Neutrophil (primary cell): ENCODE measurements at regions not wholly inside any gene's neighbourhood (a gene's known extent, or its start where the extent isn't known, plus 50 kb on each side); places are given as distances from the start of the nearest gene placed in this dataset.

Source experiments
- H3K27ac ChIP-seq: fragments of 200-600 bp; sonication (generic); 2 replicates; pipeline ENCODE4 v1.5.1; 2016; ENCODE audit warnings: mild to moderate bottlenecking, moderate library complexity
- H3K27me3 ChIP-seq: fragments of 200-600 bp; sonication (generic); 2 replicates; pipeline ENCODE4 v1.6.0; 2016; ENCODE audit warnings: mild to moderate bottlenecking
- H3K36me3 ChIP-seq: fragments of 200-600 bp; sonication (generic); 2 replicates; pipeline ENCODE4 v1.5.1; 2017
- H3K4me1 ChIP-seq, 2 experiments: fragments of 200-600 bp in 1 of 2; sonication (generic) in 1 of 2; 1 replicate in 1 of 2; 2 replicates in 1 of 2; pipeline versions ENCODE4 v1.5.1 to v1.6.1; 2013 to 2016; ENCODE audit warnings: low read depth in 1 of 2, low read length in 1 of 2, mild to moderate bottlenecking in 1 of 2, moderate library complexity in 1 of 2; ENCODE audit not compliant: control insufficient read depth in 1 of 2, insufficient read depth in 1 of 2
- H3K4me3 ChIP-seq, 2 experiments: fragments of 200-600 bp in 1 of 2; sonication (generic) in 1 of 2; 1 replicate in 1 of 2; 2 replicates in 1 of 2; pipeline ENCODE4 v1.5.1; 2013 to 2016; ENCODE audit warnings: low read depth in 1 of 2, low read length in 1 of 2, mild to moderate bottlenecking in 1 of 2, moderate library complexity in 1 of 2
- H3K9me3 ChIP-seq: fragments of 200-600 bp; sonication (generic); 2 replicates; pipeline ENCODE4 v1.5.1; 2016
- TF ChIP-seq, protein P1 (sequence below): fragments of 200-600 bp; sonication (generic); IDR thresholded peaks from 2 replicates; pipeline ENCODE4 v1.5.1; 2016; ENCODE audit warnings: antibody characterized with exemption

DNA sequence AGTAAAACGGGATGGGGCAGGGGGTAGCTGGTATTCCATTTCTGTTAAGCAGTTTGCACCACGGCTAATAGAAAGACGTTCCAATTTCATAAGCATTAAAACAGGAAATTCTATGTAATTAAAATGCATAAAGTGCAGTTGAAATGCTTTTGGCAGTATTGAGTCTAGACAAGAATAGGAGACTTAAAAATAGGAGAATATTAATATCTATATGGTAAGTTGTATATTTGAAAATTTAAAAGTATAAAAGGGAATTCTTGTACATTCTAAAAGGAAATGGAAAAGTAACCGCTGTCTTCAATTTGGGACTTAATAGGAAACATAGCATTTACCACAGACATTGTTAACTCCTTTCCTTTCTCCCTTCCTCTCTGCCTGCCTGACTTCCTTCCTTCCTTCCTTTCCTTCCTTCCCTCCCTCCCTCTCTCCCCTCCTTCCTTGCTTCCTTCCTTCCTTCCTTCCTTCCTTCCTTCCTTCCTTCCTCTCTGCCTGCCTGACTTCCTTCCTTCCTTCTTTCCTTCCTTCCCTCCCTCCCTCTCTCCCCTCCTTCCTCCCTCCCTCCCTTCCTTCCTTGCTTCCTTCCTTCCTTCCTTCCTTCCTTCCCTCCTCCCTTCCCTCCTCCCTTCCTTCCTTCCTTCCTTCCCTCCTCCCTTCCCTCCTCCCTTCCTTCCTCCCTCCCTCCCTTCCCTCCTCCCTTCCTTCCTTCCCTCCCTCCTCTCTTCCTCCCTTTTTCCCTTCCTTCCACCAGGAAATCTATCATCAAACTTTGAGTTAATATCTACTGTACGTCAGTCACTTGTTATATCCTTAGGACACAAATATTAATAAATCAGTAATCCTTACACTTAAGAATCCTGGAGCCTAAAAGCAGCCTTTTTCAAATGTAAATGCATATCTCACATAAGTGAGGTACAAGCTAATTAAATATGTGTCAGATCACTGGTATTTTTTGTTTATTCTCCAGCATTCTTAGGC lies 1049.3 kb downstream of the GALC start:
- Histone ChIP-seq H3K9me3 (no peaks in the 10 kb centered on the region), H3K27ac (no peak overlapping the region), H3K27me3 (no peaks in the 10 kb centered on the region)

DNA sequence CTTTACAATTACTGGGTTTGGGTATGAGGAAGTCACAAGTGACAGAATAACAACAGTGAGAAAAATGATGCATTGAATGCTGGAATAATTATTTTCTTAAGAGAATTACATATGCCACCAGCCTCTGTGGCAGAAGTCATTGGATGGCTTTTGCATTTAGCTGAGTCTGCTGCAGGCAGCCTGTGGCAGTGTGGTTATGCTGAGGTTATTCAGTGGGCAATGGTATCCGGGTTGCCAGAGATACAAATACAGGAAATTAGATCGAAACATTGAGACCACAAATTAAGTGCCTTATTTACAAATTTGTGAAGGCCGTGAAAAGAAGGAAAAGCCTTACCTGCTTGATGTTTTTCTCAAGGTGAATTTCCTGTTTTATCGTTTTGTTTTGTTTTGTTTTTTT lies 1050.0 kb downstream of the GALC start:
- TF ChIP-seq, protein P1, sequence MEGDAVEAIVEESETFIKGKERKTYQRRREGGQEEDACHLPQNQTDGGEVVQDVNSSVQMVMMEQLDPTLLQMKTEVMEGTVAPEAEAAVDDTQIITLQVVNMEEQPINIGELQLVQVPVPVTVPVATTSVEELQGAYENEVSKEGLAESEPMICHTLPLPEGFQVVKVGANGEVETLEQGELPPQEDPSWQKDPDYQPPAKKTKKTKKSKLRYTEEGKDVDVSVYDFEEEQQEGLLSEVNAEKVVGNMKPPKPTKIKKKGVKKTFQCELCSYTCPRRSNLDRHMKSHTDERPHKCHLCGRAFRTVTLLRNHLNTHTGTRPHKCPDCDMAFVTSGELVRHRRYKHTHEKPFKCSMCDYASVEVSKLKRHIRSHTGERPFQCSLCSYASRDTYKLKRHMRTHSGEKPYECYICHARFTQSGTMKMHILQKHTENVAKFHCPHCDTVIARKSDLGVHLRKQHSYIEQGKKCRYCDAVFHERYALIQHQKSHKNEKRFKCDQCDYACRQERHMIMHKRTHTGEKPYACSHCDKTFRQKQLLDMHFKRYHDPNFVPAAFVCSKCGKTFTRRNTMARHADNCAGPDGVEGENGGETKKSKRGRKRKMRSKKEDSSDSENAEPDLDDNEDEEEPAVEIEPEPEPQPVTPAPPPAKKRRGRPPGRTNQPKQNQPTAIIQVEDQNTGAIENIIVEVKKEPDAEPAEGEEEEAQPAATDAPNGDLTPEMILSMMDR, result no peak
- no peak overlapping the region for H3K27ac ChIP-seq
- no peaks in the 10 kb centered on the region for H3K4me1 ChIP-seq

More for the DNA sequence above, 1049.3 kb downstream of the GALC start:
- Histone ChIP-seq H3K4me1 (no peaks in the 10 kb centered on the region), H3K36me3 (no peaks in the 10 kb centered on the region), H3K4me3 (no peak overlapping the region)
- TF ChIP-seq, protein P1, result no peak

DNA sequence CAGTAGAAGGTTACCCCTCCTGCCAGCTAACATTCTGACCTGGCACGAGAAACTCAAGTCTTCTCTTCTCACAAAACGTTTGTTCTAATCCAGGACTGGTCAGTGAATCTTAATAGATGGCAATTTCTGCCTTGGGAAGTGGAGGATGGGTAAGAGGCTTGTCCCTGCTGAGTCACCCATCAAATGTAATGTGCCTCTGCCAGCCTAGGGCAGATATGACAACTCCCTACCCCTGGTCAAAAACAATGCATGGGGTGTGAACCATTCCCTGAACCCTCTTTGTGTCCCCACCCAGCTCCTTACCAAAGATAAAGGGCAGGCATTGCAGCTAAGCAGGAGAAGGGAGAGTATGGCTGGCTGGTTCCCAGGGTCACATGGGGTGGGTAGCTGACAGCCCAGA lies 1052.9 kb downstream of the GALC start:
- H3K36me3 ChIP-seq, result no peaks in the 10 kb centered on the region
- TF ChIP-seq, protein P1, result no peak
- H3K9me3 ChIP-seq, result no peaks in the 10 kb centered on the region
- no peaks in the 10 kb centered on the region for H3K4me1 ChIP-seq
- no peak overlapping the region for H3K4me3 ChIP-seq
- no peaks in the 10 kb centered on the region for H3K27me3 ChIP-seq
- no peak overlapping the region for H3K27ac ChIP-seq

More for the DNA sequence above, 1050.0 kb downstream of the GALC start:
- no peaks in the 10 kb centered on the region for H3K27me3 ChIP-seq
- no peaks in the 10 kb centered on the region for H3K36me3 ChIP-seq
- no peak overlapping the region for H3K4me3 ChIP-seq
- no peaks in the 10 kb centered on the region for H3K9me3 ChIP-seq

DNA sequence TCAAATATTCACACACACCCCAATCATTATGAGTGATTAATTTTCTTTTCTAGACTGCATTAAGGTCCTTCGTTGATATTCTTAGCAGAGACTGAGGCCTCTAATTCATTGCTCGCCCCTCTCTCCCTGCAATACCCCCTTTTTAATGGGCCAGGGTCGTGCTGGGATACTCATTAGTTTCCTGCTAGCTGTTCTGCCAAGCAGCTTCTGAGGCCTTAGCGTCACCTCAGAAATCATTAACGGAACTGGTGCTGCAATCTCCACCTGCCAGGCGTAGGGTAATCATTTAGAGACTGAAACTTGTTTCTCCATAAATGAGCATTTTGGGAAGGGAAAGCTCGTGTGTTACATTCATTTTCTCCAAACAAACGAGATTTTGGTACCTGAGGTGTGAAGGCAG lies 1054.7 kb downstream of the GALC start:
- TF ChIP-seq, protein P1, result no peak
- H3K27ac ChIP-seq, result no peak overlapping the region

DNA sequence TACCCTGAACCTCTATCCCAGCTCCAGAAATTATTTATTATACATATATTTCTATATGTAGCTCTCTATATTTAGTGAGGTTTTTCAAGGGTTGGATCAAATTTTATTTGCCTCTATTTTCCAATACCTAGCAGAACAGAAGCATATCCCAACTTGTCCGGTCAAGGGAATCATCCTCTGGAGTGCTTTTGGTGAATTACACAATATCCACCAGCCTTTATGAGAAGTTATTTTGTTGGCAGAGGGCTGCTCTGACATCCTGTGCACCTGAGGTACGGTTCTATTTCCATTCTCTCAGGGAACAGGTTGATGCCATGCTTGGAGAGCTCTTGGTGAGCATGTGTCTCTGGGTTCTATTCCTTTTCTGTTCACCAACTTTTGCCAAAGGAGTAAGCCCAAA lies 1056.4 kb downstream of the GALC start:
- H3K9me3 ChIP-seq, result no peaks in the 10 kb centered on the region
- H3K36me3 ChIP-seq, result no peaks in the 10 kb centered on the region

More for the DNA sequence above, 1054.7 kb downstream of the GALC start:
- no peaks in the 10 kb centered on the region for H3K4me1 ChIP-seq
- no peaks in the 10 kb centered on the region for H3K27me3 ChIP-seq
- no peaks in the 10 kb centered on the region for H3K9me3 ChIP-seq
- H3K4me3 ChIP-seq, result no peak overlapping the region
- no peaks in the 10 kb centered on the region for H3K36me3 ChIP-seq

More for the DNA sequence above, 1056.4 kb downstream of the GALC start:
- no peak overlapping the region for H3K27ac ChIP-seq
- H3K27me3 ChIP-seq, result no peaks in the 10 kb centered on the region
- TF ChIP-seq, protein P1, result no peak
- no peak overlapping the region for H3K4me3 ChIP-seq
- no peaks in the 10 kb centered on the region for H3K4me1 ChIP-seq
